Neutrophil (primary cell): ENCODE measurements at regions not wholly inside any gene's neighbourhood (a gene's known extent, or its start where the extent isn't known, plus 50 kb on each side); places are given as distances from the start of the nearest gene placed in this dataset.

Source experiments
- H3K27ac ChIP-seq: fragments of 200-600 bp; sonication (generic); 2 replicates; pipeline ENCODE4 v1.5.1; 2016; ENCODE audit warnings: mild to moderate bottlenecking, moderate library complexity
- H3K27me3 ChIP-seq: fragments of 200-600 bp; sonication (generic); 2 replicates; pipeline ENCODE4 v1.6.0; 2016; ENCODE audit warnings: mild to moderate bottlenecking
- H3K36me3 ChIP-seq: fragments of 200-600 bp; sonication (generic); 2 replicates; pipeline ENCODE4 v1.5.1; 2017
- H3K4me1 ChIP-seq, 2 experiments: fragments of 200-600 bp in 1 of 2; sonication (generic) in 1 of 2; 1 replicate in 1 of 2; 2 replicates in 1 of 2; pipeline versions ENCODE4 v1.5.1 to v1.6.1; 2013 to 2016; ENCODE audit warnings: low read depth in 1 of 2, low read length in 1 of 2, mild to moderate bottlenecking in 1 of 2, moderate library complexity in 1 of 2; ENCODE audit not compliant: control insufficient read depth in 1 of 2, insufficient read depth in 1 of 2
- H3K4me3 ChIP-seq, 2 experiments: fragments of 200-600 bp in 1 of 2; sonication (generic) in 1 of 2; 1 replicate in 1 of 2; 2 replicates in 1 of 2; pipeline ENCODE4 v1.5.1; 2013 to 2016; ENCODE audit warnings: low read depth in 1 of 2, low read length in 1 of 2, mild to moderate bottlenecking in 1 of 2, moderate library complexity in 1 of 2
- H3K9me3 ChIP-seq: fragments of 200-600 bp; sonication (generic); 2 replicates; pipeline ENCODE4 v1.5.1; 2016
- TF ChIP-seq, protein P1 (sequence below): fragments of 200-600 bp; sonication (generic); IDR thresholded peaks from 2 replicates; pipeline ENCODE4 v1.5.1; 2016; ENCODE audit warnings: antibody characterized with exemption

DNA sequence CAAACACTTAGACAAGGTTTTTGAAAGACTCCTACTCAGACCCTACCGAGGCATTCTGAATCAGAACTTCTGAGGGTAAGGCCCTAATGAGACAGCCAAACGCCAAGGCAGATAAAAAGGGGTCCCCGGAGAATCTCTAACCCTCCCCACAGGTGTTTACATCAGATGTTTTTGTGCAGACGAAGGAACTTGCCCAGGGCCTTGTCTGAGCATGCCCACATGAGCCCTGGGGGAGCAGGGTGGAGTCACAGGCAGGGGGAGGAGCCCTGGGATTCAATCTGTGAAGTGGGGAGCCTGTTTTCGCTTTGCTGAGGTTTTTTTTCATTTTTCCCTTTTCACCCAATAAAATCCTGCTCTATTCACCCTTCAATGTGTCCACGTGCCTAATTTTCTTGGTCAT is 61.6 kb upstream of the MED4 start:
- H3K27ac ChIP-seq: peak overlapping the region; percentile 99
- peaks cover 91 to 93% of the 10 kb centered on the region in 2 experiments for H3K4me1 ChIP-seq
- TF ChIP-seq, protein P1, sequence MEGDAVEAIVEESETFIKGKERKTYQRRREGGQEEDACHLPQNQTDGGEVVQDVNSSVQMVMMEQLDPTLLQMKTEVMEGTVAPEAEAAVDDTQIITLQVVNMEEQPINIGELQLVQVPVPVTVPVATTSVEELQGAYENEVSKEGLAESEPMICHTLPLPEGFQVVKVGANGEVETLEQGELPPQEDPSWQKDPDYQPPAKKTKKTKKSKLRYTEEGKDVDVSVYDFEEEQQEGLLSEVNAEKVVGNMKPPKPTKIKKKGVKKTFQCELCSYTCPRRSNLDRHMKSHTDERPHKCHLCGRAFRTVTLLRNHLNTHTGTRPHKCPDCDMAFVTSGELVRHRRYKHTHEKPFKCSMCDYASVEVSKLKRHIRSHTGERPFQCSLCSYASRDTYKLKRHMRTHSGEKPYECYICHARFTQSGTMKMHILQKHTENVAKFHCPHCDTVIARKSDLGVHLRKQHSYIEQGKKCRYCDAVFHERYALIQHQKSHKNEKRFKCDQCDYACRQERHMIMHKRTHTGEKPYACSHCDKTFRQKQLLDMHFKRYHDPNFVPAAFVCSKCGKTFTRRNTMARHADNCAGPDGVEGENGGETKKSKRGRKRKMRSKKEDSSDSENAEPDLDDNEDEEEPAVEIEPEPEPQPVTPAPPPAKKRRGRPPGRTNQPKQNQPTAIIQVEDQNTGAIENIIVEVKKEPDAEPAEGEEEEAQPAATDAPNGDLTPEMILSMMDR: no peak
- peak overlapping the region; percentile 36 to 56 for H3K4me3 ChIP-seq
- no peaks in the 10 kb centered on the region for H3K9me3 ChIP-seq
- H3K27me3 ChIP-seq: no peaks in the 10 kb centered on the region
- H3K36me3 ChIP-seq: no peaks in the 10 kb centered on the region

DNA sequence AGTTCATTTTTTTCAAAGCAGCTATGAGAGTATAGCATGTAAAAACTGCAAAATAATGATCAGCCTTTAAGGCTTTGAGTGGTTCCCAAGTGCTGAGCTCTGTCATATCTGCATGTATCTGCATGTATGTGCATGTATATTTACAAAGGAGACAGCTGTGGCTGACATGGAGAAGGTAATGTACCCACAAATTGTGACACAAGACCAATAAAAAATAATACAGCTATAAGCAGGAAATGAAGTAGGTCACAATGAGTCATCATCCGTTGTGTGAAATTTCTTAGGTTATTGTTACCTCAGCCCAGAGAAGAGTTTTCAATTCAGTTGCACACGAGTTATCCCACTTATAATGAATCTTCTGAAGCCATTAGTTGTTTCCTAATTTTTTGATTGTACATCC is 60.9 kb upstream of the MED4 start:
- peak overlapping the region; percentile 36 to 56 for H3K4me3 ChIP-seq
- no peaks in the 10 kb centered on the region for H3K9me3 ChIP-seq
- H3K4me1 ChIP-seq: peaks cover 91 to 93% of the 10 kb centered on the region in 2 experiments
- H3K27ac ChIP-seq: peak overlapping the region; percentile 99
- no peaks in the 10 kb centered on the region for H3K36me3 ChIP-seq
- TF ChIP-seq, protein P1: no peak
- H3K27me3 ChIP-seq: no peaks in the 10 kb centered on the region

DNA sequence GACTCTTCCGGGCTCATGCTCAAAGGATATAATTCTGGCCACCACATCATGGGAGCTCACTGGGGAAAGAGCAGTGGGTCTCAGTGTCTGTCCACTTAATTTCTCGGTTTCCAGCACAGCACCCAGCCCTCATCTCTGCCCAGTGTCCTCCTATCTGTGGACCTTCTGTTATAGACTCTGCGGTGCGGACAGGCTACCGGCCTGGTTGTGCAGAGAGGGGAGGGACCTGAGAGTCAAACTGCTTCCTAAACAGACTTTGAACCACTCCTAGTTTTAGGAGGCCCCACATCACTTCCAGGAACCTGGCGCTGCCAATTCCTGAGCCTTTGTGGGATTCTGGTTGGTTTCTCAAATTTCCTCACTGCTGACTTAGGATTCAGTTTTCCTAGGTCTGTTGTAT is 59.8 kb upstream of the MED4 start:
- Histone ChIP-seq H3K9me3 (no peaks in the 10 kb centered on the region), H3K27ac (peak overlapping the region; percentile 99), H3K4me1 (peaks cover 81% of the 10 kb centered on the region in 2 experiments), H3K27me3 (no peaks in the 10 kb centered on the region), H3K36me3 (no peaks in the 10 kb centered on the region), H3K4me3 (peak overlapping the region in 1 of 2 experiments; percentile 56)
- TF ChIP-seq, protein P1: no peak

DNA sequence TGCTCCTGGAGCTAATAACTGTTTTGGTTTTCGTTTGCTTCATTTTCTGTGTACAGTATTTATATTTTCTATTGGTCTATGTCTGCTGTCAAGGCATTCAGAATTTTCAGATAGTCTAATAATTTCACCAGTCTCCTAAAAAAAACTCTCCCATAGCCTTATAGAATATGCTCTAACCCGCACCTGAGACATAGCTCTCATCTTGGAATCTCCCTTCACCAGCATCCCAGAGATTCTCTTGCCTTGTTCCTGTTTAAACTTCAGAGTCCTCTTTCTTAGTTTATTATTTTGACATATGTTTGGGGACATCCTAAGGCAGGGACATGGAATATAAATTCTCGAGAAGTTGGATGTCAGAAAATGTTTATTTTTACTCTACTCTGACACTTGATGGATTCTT is 58.3 kb upstream of the MED4 start:
- H3K4me1 ChIP-seq: peaks cover 66% of the 10 kb centered on the region in 2 experiments
- H3K27me3 ChIP-seq: no peaks in the 10 kb centered on the region
- no peaks in the 10 kb centered on the region for H3K36me3 ChIP-seq
- H3K4me3 ChIP-seq: no peak overlapping the region
- no peaks in the 10 kb centered on the region for H3K9me3 ChIP-seq
- TF ChIP-seq, protein P1: no peak
- peak overlapping the region; percentile 35 for H3K27ac ChIP-seq

DNA sequence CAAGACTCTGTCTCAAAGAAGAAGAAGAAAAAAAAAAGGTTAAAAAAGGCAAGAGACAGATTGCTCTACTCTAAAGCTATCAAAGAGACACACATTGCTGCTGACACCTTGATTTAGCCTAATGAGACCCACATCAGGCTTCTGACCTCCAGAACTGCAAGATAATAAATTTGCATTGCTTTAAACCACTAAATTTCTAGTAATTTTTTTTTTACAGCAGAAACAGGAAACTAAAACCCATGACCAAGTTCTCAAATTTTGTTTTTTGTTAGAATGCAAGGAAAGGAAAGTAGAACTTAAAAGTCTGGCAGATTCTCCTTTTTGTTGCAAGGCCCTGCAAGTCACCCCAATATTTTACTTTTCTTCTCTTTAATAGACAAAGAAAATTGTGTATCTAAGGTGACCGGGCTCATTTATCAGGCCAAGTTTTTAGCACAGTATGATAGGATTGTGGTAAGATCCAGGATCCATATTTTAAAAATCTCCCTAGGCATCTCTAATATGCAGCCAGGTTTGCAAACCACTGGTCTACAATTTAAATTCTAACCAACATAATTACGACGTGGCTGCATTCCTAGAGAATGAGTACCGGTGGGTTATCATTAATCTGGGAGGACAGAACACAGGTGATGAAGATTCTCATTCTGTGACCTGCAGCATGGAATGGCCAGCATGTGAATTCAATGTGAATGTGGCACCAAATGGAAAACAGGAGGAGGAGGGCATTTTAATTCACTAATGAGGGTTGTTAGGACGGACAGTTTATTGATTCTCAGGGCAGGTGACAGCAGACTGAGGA is 56.7 kb upstream of the MED4 start:
- Histone ChIP-seq H3K27ac (peak overlapping the region; percentile 87), H3K27me3 (no peaks in the 10 kb centered on the region), H3K4me3 (peak overlapping the region in 1 of 2 experiments; percentile 31), H3K9me3 (no peaks in the 10 kb centered on the region), H3K4me1 (peaks cover 50% of the 10 kb centered on the region in 2 experiments), H3K36me3 (no peaks in the 10 kb centered on the region)
- TF ChIP-seq, protein P1: no peak
